ENCODE measurements at regions not wholly inside any gene's neighbourhood (a gene's known extent, or its start where the extent isn't known, plus 50 kb on each side); places are given as distances from the start of the nearest gene placed in this dataset.
A peak's percentile ranks its signal among the peaks of the same experiment; 100 is the strongest.

DNA sequence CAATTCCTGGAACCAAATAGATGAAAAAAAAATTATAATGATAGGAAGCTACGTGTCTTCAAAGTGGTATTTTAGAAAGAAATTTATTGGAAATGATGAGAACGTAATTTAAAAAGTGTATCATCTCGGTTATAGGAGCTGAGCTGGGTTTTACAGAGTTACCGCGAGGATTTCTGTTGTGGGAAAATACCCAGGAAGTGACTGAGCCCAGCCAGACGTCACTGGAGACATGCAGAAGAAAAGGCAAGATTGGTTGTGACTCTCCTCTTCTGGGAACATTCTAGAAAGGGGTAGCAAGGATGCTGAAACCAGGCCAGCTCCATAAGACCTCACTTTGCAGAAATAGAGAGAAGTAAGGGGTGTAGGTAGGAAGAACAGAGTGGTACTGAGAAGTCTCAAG lies 95.9 kb upstream of the ADGRF1 start:
- no peaks in the 10 kb centered on the region for H3K79me2 ChIP-seq (ENCODE audit: control insufficient read depth, insufficient read depth, low read length)
- H2AFZ ChIP-seq (ENCODE audit: low read depth, low read length): peak overlapping the region; percentile 5; the same call in 1 of the 2 replicates
- intact Hi-C loops (cut with micrococcal nuclease) (no loop called here), in situ Hi-C loops (cut with MboI) (no loop called here)
- no peak overlapping the region for H3K4me3 ChIP-seq
- 64% methylated on average over 6 of the region's 6 CpGs for WGBS (ENCODE audit: insufficient coverage, low coverage, missing lambda C conversion rate)
- H3K9me3 ChIP-seq (replicated peaks; ENCODE audit: control insufficient read depth, insufficient read depth, low read depth, low read length): no peaks in the 10 kb centered on the region
- no peak for DNase-seq (ENCODE audit: extremely low read depth in 1 of 4, low spot score in 3 of 4)
- no peak overlapping the region for H3K27ac ChIP-seq (ENCODE audit: extremely low read depth, low read depth, low read length)
- H3K9ac ChIP-seq (ENCODE audit: insufficient read depth in 1 of 2, low read depth in 2 of 2, low read length in 2 of 2): no peak overlapping the region
- H3K36me3 ChIP-seq (ENCODE audit: control insufficient read depth, insufficient read depth, low read length): no peaks in the 10 kb centered on the region
- ATAC-seq: no peak
- H3K27me3 ChIP-seq (ENCODE audit: control insufficient read depth in 2 of 2, insufficient read depth in 2 of 2, low read length in 2 of 2): no peaks in the 10 kb centered on the region
- no peak overlapping the region for H3K4me2 ChIP-seq (ENCODE audit: insufficient read depth, low read length)
- H4K20me1 ChIP-seq (replicated peaks; ENCODE audit: control insufficient read depth, insufficient read depth, low read length): no peaks in the 10 kb centered on the region
- BruUV-seq (replicated peaks): no TSS peak
- H3K9me1 ChIP-seq (ENCODE audit: control insufficient read depth, insufficient read depth, low read length): no peaks in the 10 kb centered on the region
- H3K4me1 ChIP-seq (replicated peaks in 1 of 2; ENCODE audit: control insufficient read depth in 2 of 2, insufficient read depth in 2 of 2, low read length in 2 of 2): peaks cover 17 to 42% of the 10 kb centered on the region in 2 experiments
- ChIA-PET CTCF (ENCODE audit: low intra/inter-chr PET ratio) (no interaction called here), POLR2A (no interaction called here)
- TF ChIP-seq ZNF57 (CRISPR knock-in tag; IDR thresholded peaks at IDR 0.05): no peak
- TF ChIP-seq NEUROD1 (IDR thresholded peaks at IDR 0.05; ENCODE audit: borderline replicate concordance, low read depth, low read length, partially characterized antibody): no peak
- TF ChIP-seq, protein P1, sequence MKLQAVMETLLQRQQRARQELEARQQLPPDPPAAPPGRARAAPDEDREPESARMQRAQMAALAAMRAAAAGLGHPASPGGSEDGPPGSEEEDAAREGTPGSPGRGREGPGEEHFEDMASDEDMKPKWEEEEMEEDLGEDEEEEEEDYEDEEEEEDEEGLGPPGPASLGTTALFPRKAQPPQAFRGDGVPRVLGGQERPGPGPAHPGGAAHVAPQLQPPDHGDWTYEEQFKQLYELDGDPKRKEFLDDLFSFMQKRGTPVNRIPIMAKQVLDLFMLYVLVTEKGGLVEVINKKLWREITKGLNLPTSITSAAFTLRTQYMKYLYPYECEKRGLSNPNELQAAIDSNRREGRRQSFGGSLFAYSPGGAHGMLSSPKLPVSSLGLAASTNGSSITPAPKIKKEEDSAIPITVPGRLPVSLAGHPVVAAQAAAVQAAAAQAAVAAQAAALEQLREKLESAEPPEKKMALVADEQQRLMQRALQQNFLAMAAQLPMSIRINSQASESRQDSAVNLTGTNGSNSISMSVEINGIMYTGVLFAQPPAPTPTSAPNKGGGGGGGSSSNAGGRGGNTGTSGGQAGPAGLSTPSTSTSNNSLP (IDR thresholded peaks at IDR 0.05; ENCODE audit: borderline replicate concordance, low read depth, low read length): no peak
- no peak for TF ChIP-seq C11orf30 (IDR thresholded peaks at IDR 0.05; ENCODE audit: low read depth)
- TF ChIP-seq BRD9 (IDR thresholded peaks at IDR 0.05; ENCODE audit: low read depth, partially characterized antibody): no peak
- no peak for TF ChIP-seq OTX1 (CRISPR knock-in tag; IDR thresholded peaks at IDR 0.05)
- no peak for TF ChIP-seq MYNN (IDR thresholded peaks at IDR 0.05)
- no peak for TF ChIP-seq MYNN (CRISPR knock-in tag; IDR thresholded peaks at IDR 0.05)
- TF ChIP-seq, protein P2, sequence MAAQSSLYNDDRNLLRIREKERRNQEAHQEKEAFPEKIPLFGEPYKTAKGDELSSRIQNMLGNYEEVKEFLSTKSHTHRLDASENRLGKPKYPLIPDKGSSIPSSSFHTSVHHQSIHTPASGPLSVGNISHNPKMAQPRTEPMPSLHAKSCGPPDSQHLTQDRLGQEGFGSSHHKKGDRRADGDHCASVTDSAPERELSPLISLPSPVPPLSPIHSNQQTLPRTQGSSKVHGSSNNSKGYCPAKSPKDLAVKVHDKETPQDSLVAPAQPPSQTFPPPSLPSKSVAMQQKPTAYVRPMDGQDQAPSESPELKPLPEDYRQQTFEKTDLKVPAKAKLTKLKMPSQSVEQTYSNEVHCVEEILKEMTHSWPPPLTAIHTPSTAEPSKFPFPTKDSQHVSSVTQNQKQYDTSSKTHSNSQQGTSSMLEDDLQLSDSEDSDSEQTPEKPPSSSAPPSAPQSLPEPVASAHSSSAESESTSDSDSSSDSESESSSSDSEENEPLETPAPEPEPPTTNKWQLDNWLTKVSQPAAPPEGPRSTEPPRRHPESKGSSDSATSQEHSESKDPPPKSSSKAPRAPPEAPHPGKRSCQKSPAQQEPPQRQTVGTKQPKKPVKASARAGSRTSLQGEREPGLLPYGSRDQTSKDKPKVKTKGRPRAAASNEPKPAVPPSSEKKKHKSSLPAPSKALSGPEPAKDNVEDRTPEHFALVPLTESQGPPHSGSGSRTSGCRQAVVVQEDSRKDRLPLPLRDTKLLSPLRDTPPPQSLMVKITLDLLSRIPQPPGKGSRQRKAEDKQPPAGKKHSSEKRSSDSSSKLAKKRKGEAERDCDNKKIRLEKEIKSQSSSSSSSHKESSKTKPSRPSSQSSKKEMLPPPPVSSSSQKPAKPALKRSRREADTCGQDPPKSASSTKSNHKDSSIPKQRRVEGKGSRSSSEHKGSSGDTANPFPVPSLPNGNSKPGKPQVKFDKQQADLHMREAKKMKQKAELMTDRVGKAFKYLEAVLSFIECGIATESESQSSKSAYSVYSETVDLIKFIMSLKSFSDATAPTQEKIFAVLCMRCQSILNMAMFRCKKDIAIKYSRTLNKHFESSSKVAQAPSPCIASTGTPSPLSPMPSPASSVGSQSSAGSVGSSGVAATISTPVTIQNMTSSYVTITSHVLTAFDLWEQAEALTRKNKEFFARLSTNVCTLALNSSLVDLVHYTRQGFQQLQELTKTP (IDR thresholded peaks at IDR 0.05; ENCODE audit: low read depth in 1 of 2, partially characterized antibody in 2 of 2): no peak
- TF ChIP-seq CBX5 (IDR thresholded peaks at IDR 0.05; ENCODE audit: borderline replicate concordance, low read depth): no peak
- TF ChIP-seq CCAR2 (IDR thresholded peaks at IDR 0.05; ENCODE audit: low read depth, low read length): no peak
- TF ChIP-seq, protein P3, sequence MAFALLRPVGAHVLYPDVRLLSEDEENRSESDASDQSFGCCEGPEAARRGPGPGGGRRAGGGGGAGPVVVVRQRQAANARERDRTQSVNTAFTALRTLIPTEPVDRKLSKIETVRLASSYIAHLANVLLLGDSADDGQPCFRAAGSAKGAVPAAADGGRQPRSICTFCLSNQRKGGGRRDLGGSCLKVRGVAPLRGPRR (CRISPR knock-in tag; IDR thresholded peaks at IDR 0.05): no peak
- no peak for TF ChIP-seq CBFB (CRISPR knock-in tag; IDR thresholded peaks at IDR 0.05)
- FAIRE-seq: no peak
